Mesendoderm (in vitro differentiated cells): ENCODE measurements at regions not wholly inside any gene's neighbourhood (a gene's known extent, or its start where the extent isn't known, plus 50 kb on each side); places are given as distances from the start of the nearest gene placed in this dataset.

Experiments
- DNase-seq: peaks from one replicate; pipeline ENCODE4 v3.0.0; 2013
- H2AK5ac ChIP-seq: 2 replicates; pipeline ENCODE4 v1.6.1; 2013; ENCODE audit warnings: low read length, inconsistent platforms
- H2BK120ac ChIP-seq: 2 replicates; pipeline ENCODE4 v1.6.1; 2013; ENCODE audit warnings: low read depth, mild to moderate bottlenecking, low read length, moderate library complexity, mixed read lengths
- H2BK15ac ChIP-seq: replicated peaks from 2 replicates; pipeline ENCODE4 v1.6.1; 2013; ENCODE audit warnings: low read depth, mild to moderate bottlenecking, moderate library complexity
- H2BK5ac ChIP-seq: 2 replicates; pipeline ENCODE4 v1.6.1; 2013; ENCODE audit warnings: low read length, inconsistent platforms
- H3K18ac ChIP-seq: 2 replicates; pipeline ENCODE4 v1.6.1; 2013; ENCODE audit warnings: mild to moderate bottlenecking, low read length, mixed read lengths
- H3K23ac ChIP-seq: one replicate; pipeline ENCODE4 v1.6.1; 2013; ENCODE audit warnings: low read length
- H3K27ac ChIP-seq: 2 replicates; pipeline ENCODE4 v1.5.1; 2013; ENCODE audit warnings: low read depth, mild to moderate bottlenecking, inconsistent platforms, low read length, moderate library complexity
- H3K27me3 ChIP-seq: 2 replicates; pipeline ENCODE4 v1.6.1; 2013; ENCODE audit warnings: low read length, control low read depth, mild to moderate bottlenecking, inconsistent platforms; ENCODE audit not compliant: insufficient read depth, poor library complexity
- H3K36me3 ChIP-seq: 2 replicates; pipeline ENCODE4 v1.6.1; 2013; ENCODE audit warnings: low read length, inconsistent platforms; ENCODE audit not compliant: control insufficient read depth, insufficient read depth
- H3K4ac ChIP-seq: one replicate; pipeline ENCODE4 v1.6.1; 2013; ENCODE audit warnings: low read depth, mild to moderate bottlenecking, low read length, moderate library complexity
- H3K4me1 ChIP-seq: 2 replicates; pipeline ENCODE4 v1.6.1; 2013; ENCODE audit warnings: low read depth, low read length, inconsistent platforms; ENCODE audit not compliant: control insufficient read depth
- H3K4me2 ChIP-seq: 2 replicates; pipeline ENCODE4 v1.6.1; 2013; ENCODE audit warnings: low read length
- H3K4me3 ChIP-seq: 2 replicates; pipeline ENCODE4 v1.5.1; 2013; ENCODE audit warnings: mild to moderate bottlenecking, low read length
- H3K56ac ChIP-seq: one replicate; pipeline ENCODE4 v1.6.1; 2013; ENCODE audit warnings: low read length
- H3K79me1 ChIP-seq: 2 replicates; pipeline ENCODE4 v1.6.1; 2013; ENCODE audit warnings: low read length, inconsistent platforms
- H3K79me2 ChIP-seq: 2 replicates; pipeline ENCODE4 v1.6.1; 2013; ENCODE audit warnings: mild to moderate bottlenecking, low read length; ENCODE audit not compliant: control insufficient read depth, insufficient read depth
- H3K9ac ChIP-seq: 2 replicates; pipeline ENCODE4 v1.6.1; 2013; ENCODE audit warnings: low read length, inconsistent platforms
- H4K5ac ChIP-seq: one replicate; pipeline ENCODE4 v1.6.1; 2013; ENCODE audit warnings: low read length
- H4K8ac ChIP-seq: one replicate; pipeline ENCODE4 v1.6.1; 2013; ENCODE audit warnings: low read depth, mild to moderate bottlenecking, control low read depth, low read length, moderate library complexity
- WGBS: extraction: QIAGEN DNeasy Blood & Tissue Kit; methylation state at CpG from one replicate; pipeline ENCODE4 v1.1.7; 2013; ENCODE audit warnings: low lambda C conversion rate, missing lambda C conversion rate; ENCODE audit not compliant: insufficient coverage; ENCODE audit errors: extremely low coverage; 5-methylcytosine and 5-hydroxymethylcytosine counted together

DNA sequence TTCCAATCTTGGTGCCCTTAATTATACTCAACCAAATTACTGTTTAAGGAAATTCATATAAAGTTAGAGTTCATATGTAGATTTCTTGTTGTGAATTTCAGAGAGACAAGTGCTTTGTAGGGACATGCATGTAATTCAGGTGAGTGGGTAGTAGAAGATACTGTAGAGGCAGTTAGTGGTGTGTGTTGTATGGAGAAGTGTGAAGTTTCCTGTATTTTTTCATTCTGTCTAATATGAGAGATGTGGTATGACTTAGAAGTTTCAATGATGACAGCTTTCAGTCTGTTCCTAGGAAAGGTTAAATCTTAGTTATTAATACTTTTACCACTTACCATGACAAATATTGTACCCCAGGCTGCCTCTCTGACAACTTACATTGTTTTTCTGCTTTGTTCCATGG is 294.2 kb downstream of the TDRD3 start:
- H3K4me1 ChIP-seq, result no peaks in the 10 kb centered on the region
- no peak overlapping the region for H2BK15ac ChIP-seq
- no peak overlapping the region for H2BK120ac ChIP-seq
- H3K36me3 ChIP-seq, result no peaks in the 10 kb centered on the region
- no peak overlapping the region for H3K23ac ChIP-seq
- H3K27me3 ChIP-seq, result no peaks in the 10 kb centered on the region
- no peak overlapping the region for H3K27ac ChIP-seq
- no peak overlapping the region for H2BK5ac ChIP-seq
- DNase-seq, result no peak
- H3K79me1 ChIP-seq, result no peaks in the 10 kb centered on the region
- H2AK5ac ChIP-seq, result no peak overlapping the region
- H4K5ac ChIP-seq, result no peak overlapping the region
- H3K4ac ChIP-seq, result no peak overlapping the region
- H3K79me2 ChIP-seq, result no peaks in the 10 kb centered on the region
- no peak overlapping the region for H3K4me2 ChIP-seq
- H3K56ac ChIP-seq, result no peak overlapping the region
- H3K9ac ChIP-seq, result no peak overlapping the region
- H4K8ac ChIP-seq, result no peak overlapping the region
- H3K4me3 ChIP-seq, result no peak overlapping the region
- H3K18ac ChIP-seq, result no peak overlapping the region

DNA sequence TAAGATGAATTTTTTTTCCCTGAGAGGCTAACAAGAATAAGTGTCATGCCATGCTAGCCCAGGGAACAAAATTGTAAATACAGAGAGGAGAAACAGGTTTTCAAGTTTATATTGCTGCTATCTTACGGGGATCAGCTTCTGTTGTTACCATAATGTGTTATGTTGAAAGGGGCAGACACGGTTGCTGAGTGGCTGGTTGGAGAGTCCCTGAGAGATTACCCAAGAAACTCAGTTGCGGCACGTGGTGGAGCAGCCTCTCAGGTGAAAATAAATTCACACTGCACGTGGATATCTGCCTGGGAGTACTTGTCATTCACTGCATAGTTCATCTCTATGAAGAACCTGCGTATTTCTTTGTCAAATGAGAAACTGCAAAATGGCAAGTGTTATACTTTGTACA is 293.6 kb downstream of the TDRD3 start:
- H4K8ac ChIP-seq, result no peak overlapping the region
- H3K27me3 ChIP-seq, result no peaks in the 10 kb centered on the region
- no peak for DNase-seq
- H3K36me3 ChIP-seq, result no peaks in the 10 kb centered on the region
- H3K23ac ChIP-seq, result no peak overlapping the region
- no peaks in the 10 kb centered on the region for H3K4me1 ChIP-seq
- no peak overlapping the region for H4K5ac ChIP-seq
- no peak overlapping the region for H3K4me3 ChIP-seq
- H3K4ac ChIP-seq, result no peak overlapping the region
- H3K18ac ChIP-seq, result no peak overlapping the region
- H3K27ac ChIP-seq, result no peak overlapping the region
- no peak overlapping the region for H2BK5ac ChIP-seq
- H2AK5ac ChIP-seq, result no peak overlapping the region
- H3K9ac ChIP-seq, result no peak overlapping the region
- no peaks in the 10 kb centered on the region for H3K79me1 ChIP-seq
- H2BK15ac ChIP-seq, result no peak overlapping the region
- H3K56ac ChIP-seq, result no peak overlapping the region
- no CpG with 5 or more reads among the region's 6 CpGs for WGBS
- H2BK120ac ChIP-seq, result no peak overlapping the region
- H3K4me2 ChIP-seq, result no peak overlapping the region
- H3K79me2 ChIP-seq, result no peaks in the 10 kb centered on the region

DNA sequence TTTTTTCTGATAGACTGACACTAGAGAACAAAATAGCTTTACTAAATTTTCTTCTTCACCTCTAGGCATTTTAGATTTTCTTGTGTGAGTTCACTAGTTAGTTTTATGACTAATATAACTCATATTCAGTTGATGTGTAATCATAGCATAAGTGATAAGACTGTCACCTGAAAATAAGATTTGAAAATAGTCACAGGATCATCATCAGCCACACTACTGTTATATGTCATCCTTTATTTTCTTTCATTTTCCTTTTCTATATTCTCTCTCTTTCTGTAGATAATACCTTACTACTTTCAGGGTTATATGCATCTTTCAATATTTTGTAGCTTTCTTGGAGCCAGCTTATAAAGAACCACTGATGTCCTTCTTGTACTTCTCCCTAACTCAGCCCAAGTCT is 292.6 kb downstream of the TDRD3 start:
- Histone ChIP-seq H3K18ac (no peak overlapping the region), H3K27ac (no peak overlapping the region), H3K56ac (no peak overlapping the region), H2BK15ac (no peak overlapping the region), H4K5ac (no peak overlapping the region), H3K79me1 (no peaks in the 10 kb centered on the region), H3K4me1 (no peaks in the 10 kb centered on the region), H3K23ac (no peak overlapping the region), H3K36me3 (no peaks in the 10 kb centered on the region), H2BK5ac (no peak overlapping the region), H3K27me3 (no peaks in the 10 kb centered on the region), H3K9ac (no peak overlapping the region), H3K4me2 (no peak overlapping the region), H2BK120ac (no peak overlapping the region), H4K8ac (no peak overlapping the region), H2AK5ac (no peak overlapping the region), H3K79me2 (no peaks in the 10 kb centered on the region), H3K4me3 (no peak overlapping the region), H3K4ac (no peak overlapping the region)
- no peak for DNase-seq

DNA sequence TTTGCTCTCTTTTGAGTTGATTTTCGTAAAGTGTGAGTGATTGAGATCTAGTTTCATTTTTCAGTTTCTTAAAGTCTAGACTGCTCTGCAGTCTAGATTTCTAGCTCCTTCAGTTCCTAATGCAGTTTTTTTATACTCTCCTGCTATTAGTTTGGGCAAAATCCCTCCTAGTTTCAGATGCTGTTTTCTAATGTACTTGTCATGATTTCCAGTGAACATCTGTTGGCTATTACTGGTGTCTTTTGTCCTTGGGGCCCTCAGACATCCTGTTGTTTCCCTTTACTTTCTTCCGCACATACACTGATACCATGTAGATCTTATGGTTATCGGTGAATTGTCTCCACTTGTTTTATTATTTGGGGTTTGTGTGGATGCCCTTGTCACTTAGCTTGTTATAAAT is 292.1 kb downstream of the TDRD3 start:
- WGBS, result no CpG with 5 or more reads among the region's 3 CpGs
- H2BK5ac ChIP-seq, result no peak overlapping the region
- no peak overlapping the region for H3K27ac ChIP-seq
- H3K23ac ChIP-seq, result no peak overlapping the region
- H3K36me3 ChIP-seq, result no peaks in the 10 kb centered on the region
- no peak overlapping the region for H2BK120ac ChIP-seq
- no peak overlapping the region for H4K8ac ChIP-seq
- no peak overlapping the region for H3K4me3 ChIP-seq
- no peak overlapping the region for H3K4ac ChIP-seq
- H3K27me3 ChIP-seq, result no peaks in the 10 kb centered on the region
- no peak overlapping the region for H4K5ac ChIP-seq
- DNase-seq, result no peak
- no peak overlapping the region for H2AK5ac ChIP-seq
- H3K56ac ChIP-seq, result no peak overlapping the region
- H3K79me1 ChIP-seq, result no peaks in the 10 kb centered on the region
- H3K4me2 ChIP-seq, result no peak overlapping the region
- H3K79me2 ChIP-seq, result no peaks in the 10 kb centered on the region
- no peak overlapping the region for H3K18ac ChIP-seq
- H2BK15ac ChIP-seq, result no peak overlapping the region
- H3K9ac ChIP-seq, result no peak overlapping the region
- no peaks in the 10 kb centered on the region for H3K4me1 ChIP-seq

DNA sequence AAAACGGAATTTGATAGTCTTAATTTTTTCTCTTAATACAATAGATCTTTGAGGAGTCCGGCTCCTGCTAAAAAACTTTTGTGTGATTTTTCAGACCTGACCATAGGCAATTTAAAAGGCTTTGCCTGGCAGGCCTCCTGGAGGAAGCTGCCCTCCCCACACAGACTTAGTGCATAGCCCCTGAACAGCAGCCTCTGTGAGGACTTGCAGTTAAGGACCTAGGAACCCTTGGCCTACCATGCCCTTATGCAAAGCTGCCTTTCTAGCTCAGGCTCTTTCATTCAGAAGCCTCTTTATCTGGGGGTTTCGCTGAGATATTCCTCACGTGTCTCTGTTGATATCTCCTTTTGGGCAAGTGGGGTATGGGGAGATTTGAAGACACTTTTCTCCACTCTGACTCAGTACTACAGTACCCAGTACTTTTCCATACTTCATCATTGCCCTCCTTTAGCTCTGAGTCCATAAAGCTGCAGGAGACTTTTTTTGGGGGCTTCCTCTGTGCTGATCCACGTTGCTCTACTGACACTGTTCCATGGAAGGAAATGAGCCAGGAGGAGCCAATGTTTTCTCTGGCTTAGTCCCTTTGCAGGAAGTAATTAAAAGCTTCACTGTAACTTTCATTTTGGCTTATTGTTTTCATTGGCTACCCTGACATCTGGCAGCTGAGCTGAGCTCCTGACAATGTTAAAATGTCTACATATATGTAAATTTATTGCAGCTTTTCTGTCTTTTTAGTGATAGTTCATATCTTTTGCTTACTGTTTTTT is 283.1 kb downstream of the TDRD3 start:
- no CpG with 5 or more reads among the region's 5 CpGs for WGBS
- Histone ChIP-seq H3K79me2 (no peaks in the 10 kb centered on the region), H4K8ac (no peak overlapping the region), H3K23ac (no peak overlapping the region), H4K5ac (no peak overlapping the region), H2BK5ac (no peak overlapping the region), H3K4me3 (no peak overlapping the region), H2BK120ac (no peak overlapping the region), H3K9ac (no peak overlapping the region), H3K36me3 (no peaks in the 10 kb centered on the region), H3K4me1 (no peaks in the 10 kb centered on the region), H3K18ac (no peak overlapping the region), H3K27me3 (no peaks in the 10 kb centered on the region), H2AK5ac (no peak overlapping the region), H3K27ac (no peak overlapping the region), H2BK15ac (no peak overlapping the region), H3K4me2 (no peak overlapping the region), H3K79me1 (no peaks in the 10 kb centered on the region), H3K56ac (no peak overlapping the region), H3K4ac (no peak overlapping the region)
- DNase-seq, result peak; percentile 9

DNA sequence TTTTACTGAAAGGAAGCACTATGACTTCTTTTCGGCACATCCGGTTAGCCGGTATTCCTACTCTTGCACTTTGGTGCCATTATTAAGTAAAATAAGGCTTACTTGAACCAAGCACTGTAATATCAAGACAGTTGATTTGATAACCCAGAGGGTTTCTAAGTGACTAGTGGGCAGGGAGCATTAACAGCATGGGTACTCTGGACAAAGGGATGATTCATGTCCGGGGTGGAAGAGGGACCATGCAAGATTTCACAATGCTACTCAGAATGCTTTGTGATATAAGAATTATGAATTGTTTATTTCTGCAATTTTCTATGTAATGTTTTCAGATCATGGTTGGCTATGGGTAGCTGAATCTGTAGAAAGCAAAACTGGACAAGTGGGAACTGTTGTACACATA is 282.1 kb downstream of the TDRD3 start:
- H3K23ac ChIP-seq, result no peak overlapping the region
- no peak overlapping the region for H2BK5ac ChIP-seq
- DNase-seq, result no peak
- no peaks in the 10 kb centered on the region for H3K36me3 ChIP-seq
- H4K5ac ChIP-seq, result no peak overlapping the region
- H3K4me1 ChIP-seq, result no peaks in the 10 kb centered on the region
- H3K79me1 ChIP-seq, result no peaks in the 10 kb centered on the region
- H2AK5ac ChIP-seq, result no peak overlapping the region
- H3K27me3 ChIP-seq, result no peaks in the 10 kb centered on the region
- H3K27ac ChIP-seq, result no peak overlapping the region
- no peaks in the 10 kb centered on the region for H3K79me2 ChIP-seq
- H3K56ac ChIP-seq, result no peak overlapping the region
- H2BK15ac ChIP-seq, result no peak overlapping the region
- H3K4me2 ChIP-seq, result no peak overlapping the region
- H3K9ac ChIP-seq, result no peak overlapping the region
- no peak overlapping the region for H3K4me3 ChIP-seq
- H3K18ac ChIP-seq, result no peak overlapping the region
- H3K4ac ChIP-seq, result no peak overlapping the region
- no peak overlapping the region for H2BK120ac ChIP-seq
- H4K8ac ChIP-seq, result no peak overlapping the region
- WGBS, result no CpG with 5 or more reads among the region's 4 CpGs
